Upper lobe of left lung (tissue), 4 donors: ENCODE measurements at regions not wholly inside any gene's neighbourhood (a gene's known extent, or its start where the extent isn't known, plus 50 kb on each side); places are given as distances from the start of the nearest gene placed in this dataset.

Experiments
- EP300 ChIP-seq, 4 donors: sonication (generic); formaldehyde crosslinking; IDR thresholded peaks; one replicate each; pipeline ENCODE4 v1.5.1; 2017; ENCODE audit warnings: antibody characterized with exemption in 4 of 4, control low read depth in 2 of 4
- POLR2A ChIP-seq, 4 donors: fragments of 450-650 bp; IDR thresholded peaks; one replicate each; pipeline ENCODE4 v1.5.1; 2016 to 2017; ENCODE audit warnings: antibody characterized with exemption in 4 of 4, mild to moderate bottlenecking in 2 of 4
- POLR2AphosphoS5 ChIP-seq, 2 donors: sonication (generic); formaldehyde crosslinking; IDR thresholded peaks; one replicate each; pipeline ENCODE4 v1.5.1; 2017; ENCODE audit warnings: antibody characterized with exemption in 2 of 2
- TF ChIP-seq, protein P1 (sequence below), 6 experiments: fragments of 450-650 bp in 4 of 6; fragments of 200-600 bp in 2 of 6; sonication (generic) in 2 of 6; IDR thresholded peaks; one replicate each; pipeline ENCODE4 v1.5.1; 2016 to 2019; ENCODE audit warnings: antibody characterized with exemption in 6 of 6

DNA sequence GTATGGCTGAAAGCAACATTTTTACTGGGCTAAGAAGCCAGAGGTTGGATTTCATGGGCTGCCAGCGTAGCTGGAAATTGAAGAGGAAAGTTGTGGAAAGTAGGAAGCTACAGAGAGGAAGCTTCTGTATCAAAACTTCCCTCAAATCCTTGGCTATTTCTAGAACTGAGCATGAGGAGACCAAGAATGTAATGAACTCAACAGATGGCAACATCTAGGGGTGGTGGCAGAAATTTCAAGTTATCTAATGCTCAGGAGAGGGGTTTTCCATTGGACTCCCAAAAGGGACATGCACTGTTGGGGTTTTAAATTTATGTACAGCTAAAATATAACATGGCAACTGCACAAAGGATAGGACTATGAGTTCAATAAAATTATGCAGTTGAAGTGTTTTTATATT lies 151.3 kb downstream of the DHRS2 start:
- TF ChIP-seq POLR2AphosphoS5 (IDR thresholded peaks at IDR 0.05) (no peak), EP300 (IDR thresholded peaks at IDR 0.05) (no peak), POLR2A (IDR thresholded peaks at IDR 0.05) (no peak)
- TF ChIP-seq, protein P1, sequence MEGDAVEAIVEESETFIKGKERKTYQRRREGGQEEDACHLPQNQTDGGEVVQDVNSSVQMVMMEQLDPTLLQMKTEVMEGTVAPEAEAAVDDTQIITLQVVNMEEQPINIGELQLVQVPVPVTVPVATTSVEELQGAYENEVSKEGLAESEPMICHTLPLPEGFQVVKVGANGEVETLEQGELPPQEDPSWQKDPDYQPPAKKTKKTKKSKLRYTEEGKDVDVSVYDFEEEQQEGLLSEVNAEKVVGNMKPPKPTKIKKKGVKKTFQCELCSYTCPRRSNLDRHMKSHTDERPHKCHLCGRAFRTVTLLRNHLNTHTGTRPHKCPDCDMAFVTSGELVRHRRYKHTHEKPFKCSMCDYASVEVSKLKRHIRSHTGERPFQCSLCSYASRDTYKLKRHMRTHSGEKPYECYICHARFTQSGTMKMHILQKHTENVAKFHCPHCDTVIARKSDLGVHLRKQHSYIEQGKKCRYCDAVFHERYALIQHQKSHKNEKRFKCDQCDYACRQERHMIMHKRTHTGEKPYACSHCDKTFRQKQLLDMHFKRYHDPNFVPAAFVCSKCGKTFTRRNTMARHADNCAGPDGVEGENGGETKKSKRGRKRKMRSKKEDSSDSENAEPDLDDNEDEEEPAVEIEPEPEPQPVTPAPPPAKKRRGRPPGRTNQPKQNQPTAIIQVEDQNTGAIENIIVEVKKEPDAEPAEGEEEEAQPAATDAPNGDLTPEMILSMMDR (IDR thresholded peaks at IDR 0.05), result no peak
